Midbrain (tissue), 1 donor: ENCODE measurements at regions not wholly inside any gene's neighbourhood (a gene's known extent, or its start where the extent isn't known, plus 50 kb on each side); places are given as distances from the start of the nearest gene placed in this dataset.

Experiments used
- DNase-seq: peaks from one replicate; lab custom pipeline; 2025; lab: John Stamatoyannopoulos, UW

DNA sequence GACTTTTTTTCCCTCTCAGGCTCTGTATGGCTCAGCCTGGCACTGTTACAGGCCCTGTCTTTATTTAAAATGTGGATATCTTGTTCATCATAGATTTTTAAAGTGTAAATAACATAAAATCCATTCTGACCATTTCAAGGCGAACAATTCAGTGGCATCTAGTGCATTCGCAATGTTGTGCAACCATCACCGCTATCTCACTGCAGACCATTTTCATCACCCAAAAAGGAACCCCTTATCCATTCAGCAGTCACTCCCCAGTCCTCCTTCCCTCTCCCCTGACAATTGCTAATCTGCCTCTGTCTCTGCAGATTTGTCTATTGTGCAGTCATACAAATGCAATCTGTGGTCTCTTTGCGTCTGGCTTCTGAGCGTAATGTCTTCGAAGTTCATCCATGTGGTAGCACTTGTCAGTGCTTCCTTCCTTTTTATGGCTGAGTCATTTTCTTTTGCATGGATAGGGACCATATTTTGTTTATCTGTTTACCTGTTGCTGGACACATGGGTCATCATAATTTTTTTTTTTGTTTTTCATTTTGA lies 148.8 kb upstream of the LHX5 start:
- no peak for DNase-seq

DNA sequence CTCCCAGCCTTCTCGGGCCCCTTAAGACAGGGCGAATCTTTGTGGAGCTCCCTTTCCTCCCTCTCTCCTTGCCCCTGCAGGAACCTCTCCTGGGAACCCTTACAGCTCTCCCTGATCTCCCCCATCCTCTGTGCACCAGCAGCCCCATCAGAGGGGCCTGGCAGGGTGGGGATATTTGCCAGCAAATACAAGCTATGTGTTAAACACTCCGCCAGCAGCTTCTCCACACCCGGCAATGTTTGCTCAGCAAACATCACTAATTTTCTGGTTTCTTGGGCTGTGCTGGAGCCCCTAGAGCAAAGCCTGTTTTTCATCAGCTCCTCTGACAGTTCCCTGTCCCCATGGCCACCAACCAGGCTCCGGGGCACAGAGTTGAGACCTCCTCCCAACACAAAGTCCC lies 147.5 kb upstream of the LHX5 start:
- DNase-seq = no peak

DNA sequence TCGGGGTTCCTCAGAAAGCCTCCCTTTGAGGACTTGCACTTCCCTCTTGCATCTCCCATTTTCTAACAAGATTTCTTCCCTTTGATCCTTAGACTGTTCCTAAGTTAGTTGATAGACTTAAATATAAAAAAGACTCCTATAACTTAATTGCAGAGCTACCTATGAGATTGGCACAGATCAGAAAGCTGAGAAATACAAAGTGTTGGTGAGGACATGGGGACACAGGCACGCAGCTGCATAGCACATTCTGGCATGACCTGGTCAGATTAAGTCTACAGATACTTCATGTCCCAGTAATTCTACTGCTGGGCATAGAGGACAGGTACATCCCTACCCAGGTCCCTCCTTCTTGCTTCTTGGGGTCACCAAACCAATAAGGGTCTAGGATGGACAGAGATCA lies 141.7 kb upstream of the LHX5 start:
- no peak for DNase-seq

DNA sequence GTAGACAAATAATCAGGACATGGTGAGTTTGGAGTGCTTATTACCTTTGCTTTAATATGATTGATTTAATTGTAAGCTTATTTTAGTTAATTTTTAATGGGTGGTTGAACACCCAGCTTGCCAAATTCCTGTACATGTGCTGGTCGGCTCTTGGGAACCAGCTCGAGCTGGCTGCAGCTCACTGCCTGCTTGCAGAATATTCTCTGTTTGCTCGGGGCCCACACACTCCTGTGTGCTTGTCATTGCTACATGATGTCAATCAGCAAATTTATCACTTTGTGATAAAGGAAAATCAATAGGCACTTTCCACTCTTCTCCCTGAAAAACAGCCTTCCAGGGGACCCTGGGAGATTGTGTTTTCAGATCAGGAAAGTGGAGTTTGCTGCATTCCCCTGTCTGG lies 141.1 kb upstream of the LHX5 start:
- DNase-seq = no peak

DNA sequence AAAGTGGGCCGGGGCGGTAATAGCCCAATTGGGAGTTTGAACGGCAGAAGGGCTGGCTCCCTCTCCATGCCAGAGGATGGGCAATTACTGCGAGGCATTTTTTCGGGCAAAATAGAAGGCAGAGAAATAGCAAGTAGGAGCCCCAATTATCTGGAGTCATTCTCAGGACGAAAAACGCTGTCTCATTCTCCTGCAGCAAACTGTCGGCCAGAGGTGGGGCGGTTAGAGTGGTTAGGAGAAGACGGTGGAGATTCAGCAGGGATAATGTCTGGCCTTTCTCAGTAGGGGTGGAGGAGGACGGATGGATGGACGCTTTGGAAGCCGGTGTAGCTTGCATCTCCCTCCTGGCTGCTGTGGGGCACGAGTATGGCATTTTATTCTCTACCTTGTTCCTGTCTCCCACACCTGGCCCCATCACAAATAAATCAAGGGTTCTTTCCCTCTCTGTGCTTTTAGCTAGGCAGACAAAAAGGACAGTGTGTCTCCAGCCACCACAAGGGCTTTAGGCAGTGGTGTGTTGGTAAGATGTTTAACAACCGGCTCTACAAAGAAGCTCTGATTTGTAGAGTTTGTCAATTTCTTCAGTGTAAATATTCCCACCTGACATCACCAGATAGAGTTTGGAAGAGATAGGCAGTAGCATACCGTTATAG lies 140.5 kb upstream of the LHX5 start:
- DNase-seq = no peak

DNA sequence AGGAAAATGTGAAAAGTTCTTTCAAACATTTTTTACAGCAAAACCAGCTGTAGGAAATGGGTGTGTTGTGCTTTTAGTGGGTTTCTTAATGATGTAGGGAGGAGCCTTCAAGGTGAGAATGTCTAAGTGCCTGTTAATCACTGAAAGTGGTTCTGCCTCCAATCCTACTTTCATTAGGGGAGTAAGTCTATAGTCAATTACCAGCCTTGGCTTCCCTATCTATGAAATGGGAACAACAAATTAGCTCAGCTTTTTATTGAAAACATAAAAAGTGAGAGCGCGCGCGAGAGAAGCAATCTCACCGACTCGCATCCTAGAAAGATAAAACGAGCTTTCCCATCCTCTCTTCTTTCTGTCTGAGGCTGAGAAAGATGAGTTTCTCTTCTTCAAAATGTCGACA lies 140.0 kb upstream of the LHX5 start:
- no peak for DNase-seq

DNA sequence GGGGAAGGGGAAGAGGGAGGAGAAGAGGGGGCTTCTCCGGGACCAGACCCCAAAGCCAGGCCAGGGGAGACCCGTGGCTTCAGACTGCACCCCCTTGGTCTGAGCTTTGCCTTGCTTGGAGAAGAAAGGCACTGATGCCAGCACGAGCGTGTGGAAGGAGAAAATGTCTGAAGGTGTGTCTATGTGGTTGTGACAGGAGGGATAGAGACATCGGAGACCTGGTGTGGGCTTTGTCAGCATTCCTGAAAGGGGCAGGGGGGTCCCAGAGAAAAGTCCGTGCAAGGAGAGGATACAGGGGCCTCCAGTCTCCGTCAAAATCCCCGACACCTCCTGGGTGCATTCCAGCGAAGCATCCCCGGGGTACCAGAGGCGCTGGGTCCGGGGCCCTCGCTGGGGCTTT lies 139.0 kb upstream of the LHX5 start:
- DNase-seq = no peak

DNA sequence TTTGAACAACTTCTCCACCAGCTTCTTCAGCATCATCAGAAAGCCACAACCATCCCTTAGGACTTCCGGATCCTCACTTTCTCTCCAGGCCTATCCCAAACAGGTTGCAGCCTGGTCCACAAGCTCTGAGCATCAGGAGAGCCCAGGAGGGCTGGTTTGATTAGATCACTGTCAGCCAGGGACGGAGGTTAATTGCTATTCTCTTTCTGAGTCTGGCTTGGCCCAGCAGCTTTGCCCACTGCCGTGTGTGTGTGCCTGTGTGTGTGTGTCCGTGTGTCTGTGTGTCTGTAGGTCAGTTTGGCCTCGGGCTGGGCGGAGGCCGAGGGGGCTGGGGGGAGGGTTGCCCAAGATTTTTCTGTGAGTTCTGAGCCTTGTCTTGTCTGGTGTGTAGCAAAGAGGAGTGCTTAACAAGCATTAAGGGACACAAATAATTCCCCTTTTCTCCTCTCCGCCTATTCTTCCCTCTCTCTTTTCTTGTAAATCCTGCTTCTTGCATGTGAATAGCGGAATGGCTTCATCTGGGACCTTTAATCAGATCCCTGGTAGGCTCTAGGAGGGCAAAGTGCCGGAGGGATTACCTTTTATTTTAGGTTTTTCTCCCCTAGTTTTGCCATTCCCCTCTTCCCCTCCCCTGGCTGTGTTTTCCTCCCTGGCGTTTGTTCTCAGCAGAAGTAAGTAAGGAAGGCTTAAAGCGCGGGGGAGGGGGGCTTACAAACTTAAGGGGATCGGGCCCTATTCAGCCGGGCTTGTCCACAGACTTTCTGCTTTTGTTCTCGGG lies 138.2 kb upstream of the LHX5 start:
- no peak for DNase-seq

DNA sequence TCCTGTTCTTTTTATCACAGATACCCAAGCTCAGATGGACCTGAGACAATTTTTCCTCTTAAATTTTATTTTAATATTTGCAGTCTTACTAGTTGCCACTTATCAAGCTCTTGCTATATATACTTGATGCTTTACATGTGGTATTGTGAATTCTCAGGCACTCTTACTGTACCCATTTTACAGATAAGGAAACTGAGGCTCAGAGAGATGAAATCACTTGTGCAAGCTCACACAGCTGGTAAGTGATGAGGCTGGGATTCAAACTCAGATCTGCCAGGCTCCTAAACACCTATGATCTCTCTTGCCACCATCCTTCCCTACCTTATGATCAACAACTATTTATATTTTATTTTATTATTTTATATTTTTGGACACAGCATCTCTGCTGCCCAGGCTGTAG lies 133.0 kb upstream of the LHX5 start:
- no peak for DNase-seq

DNA sequence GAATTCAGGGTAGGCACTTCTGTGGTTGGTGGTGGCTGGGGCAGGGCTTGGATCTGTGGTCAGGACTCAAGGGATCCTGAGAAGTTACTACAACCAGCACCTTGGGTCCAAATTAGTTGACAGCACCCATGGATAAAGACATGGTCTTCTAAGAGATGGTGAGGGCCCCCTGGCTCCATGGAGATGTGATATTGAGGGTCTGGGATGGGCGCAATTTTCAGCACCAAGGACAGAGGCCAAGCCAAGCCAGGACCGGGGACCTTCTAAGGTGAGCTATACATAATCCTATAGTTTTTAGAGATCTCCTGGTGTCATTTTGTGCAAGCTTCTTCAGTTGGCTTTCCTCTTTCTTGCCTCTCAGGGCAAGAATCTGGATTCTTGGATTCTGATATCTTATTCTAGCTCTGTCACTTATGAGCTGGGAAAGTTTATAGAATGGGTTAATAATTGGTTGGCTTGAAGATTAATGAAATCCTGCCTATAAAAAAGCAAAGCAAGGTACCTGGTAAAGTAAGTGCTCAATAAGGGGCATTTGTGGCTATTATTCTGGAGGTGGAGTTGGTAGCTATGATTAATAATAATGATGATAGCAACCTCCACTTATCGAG lies 130.1 kb upstream of the LHX5 start:
- DNase-seq = no peak

DNA sequence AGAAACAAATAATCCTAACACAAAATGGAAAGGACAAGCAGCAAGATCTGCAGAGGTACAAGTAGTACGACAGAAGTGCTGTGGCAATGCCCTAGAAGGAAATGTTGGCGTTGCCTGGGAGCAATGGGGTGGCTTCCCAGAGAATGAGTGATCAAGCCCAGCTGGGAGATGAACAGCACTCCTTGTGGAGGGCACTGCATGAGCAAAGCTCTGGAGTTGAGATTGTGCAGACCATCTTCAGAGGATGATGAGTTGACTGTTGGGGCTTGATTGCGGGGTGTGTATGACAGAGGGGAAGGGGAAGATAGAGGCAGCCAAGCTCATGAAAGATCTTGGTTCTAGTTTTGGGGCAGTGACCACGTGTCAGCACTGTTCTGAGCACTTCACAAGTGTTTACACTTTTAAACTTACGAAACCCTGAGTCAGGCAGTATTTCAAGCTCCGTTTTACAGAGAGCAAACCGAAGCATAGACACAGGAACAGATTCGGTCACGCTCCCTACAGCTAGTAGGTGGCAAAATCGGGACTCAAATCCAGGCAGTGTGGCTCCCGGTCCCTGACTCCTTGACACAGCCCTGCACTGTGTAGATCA lies 127.2 kb upstream of the LHX5 start:
- no peak for DNase-seq

DNA sequence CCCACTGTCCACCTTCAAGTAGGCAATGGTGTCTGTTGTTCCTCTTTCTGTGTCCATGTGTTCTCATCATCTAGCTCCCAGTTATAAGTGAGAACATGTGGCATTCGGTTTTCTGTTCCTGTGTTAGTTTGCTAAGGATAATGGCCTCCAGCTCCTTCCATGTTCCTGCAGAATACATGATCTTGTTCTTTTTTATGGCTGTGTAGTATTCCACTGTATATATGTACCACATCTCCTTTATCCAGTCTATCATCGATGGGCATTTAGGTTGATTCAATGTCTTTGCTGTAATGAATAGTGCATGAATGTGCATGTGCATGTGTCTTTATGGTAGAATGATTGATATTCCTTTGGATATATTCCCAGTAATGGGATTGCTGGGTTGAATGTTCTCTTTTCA lies 123.3 kb upstream of the LHX5 start:
- no peak for DNase-seq

DNA sequence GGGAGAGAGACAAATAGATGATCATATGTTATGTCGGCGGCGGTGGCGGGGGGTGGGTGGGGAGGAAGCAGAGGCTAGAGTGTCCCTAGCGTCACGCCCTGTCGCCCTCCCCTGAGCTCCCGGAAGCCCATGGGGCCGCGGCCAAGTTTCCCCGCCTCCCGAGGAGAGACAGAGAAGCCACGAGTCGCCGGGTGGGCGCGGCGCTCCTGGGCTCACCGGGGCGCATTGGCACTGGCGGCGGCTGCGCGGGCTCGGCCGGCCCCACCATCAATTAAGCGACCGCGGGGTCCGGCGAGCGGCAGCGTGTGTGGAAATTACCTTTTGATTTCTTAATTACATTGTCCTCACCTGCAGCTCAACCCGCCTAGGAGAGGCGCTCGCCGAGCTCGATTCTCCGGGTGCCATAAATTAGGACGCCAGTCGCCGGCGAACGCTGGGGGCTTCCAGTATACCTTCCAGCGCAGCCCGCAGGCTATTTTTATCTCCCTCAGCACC lies 119.9 kb upstream of the LHX5 start:
- no peak for DNase-seq

DNA sequence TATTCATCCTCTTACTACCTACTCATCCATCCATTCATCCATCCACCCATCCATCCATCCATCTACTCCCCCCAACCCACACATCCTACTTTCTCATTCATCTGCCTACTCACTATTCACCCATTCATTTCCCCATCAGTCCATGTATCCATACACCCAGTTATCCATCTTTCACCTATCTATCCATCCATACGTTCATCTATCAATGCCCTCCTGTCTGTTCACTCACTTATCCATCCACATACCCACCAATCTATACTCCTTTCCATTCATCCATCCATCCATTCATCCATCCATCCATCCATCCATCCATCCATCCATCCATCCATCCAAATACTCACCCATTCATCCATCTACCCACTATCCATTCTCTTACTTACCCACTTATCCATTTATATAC lies 117.8 kb upstream of the LHX5 start:
- DNase-seq = no peak

DNA sequence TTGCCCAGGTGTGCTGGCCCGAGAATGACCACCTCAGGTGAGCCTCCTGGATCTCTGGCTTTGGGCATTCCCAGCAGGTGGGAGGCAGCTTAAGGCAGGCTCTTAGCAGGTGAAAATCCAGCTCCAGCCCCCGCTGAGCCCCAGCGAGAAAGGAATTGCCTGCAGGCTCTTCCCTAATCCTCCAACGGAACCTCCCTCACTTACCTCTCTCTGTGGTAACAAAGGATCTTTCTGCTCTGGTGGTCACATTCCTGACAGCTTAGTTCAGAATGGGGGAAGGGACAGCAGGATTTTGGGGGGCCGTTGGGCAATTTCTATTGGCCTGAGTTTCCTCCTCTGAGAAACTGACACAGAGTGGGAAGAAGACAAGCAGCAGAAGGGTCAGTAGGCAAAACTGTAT lies 116.0 kb upstream of the LHX5 start:
- DNase-seq = no peak

DNA sequence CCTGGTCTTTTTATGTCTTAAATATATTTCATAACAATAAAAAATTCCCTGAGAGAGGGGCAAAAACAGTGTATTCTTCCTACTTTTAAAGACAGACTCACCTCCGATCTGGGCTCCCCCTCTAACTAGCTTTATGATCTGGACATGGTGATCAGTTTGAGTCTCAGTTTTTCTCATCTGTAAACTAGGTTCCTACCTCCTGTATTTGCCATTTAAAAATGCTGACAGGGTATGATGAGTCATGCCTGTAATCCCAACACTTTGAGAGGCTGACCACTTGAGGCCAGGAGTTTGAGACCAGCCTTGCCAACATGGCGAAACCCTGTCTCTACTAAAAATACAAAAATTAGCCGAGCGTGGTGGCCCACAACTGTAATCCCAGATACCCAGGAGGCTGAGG lies 114.8 kb upstream of the LHX5 start:
- no peak for DNase-seq

DNA sequence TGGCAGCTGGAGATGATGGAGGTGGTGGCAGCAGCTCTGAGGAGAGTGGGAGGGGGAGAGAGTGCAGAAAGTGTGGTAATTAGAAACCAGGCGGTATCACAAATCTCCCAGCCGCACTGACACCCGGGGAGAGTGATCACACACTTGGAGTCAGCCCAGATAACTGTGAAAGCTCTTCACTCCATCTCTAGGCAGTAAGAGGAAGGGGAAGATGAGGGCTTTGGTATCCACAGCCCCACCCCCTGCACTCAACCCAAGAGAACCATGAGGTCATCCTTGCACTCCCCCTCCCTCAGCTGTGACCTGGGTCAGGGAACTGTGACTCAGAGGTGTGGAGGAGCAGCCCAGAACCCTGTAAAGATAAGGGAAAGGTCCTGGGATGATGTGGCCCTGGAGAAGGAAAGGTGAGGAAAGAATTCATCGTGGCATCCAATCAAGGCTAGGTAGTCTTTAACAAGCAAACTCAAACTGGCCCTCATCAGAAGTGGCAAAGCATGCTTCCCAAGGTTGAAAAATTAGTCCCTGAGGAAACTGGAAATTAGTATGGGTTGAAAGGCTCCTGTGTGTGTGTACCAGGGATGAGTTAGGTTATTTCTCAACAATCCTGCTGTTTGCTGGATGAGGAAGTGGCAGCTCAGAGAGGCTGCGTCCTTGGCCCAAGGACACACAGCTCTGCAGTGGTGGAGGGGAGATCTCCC lies 111.0 kb upstream of the LHX5 start:
- DNase-seq = no peak

DNA sequence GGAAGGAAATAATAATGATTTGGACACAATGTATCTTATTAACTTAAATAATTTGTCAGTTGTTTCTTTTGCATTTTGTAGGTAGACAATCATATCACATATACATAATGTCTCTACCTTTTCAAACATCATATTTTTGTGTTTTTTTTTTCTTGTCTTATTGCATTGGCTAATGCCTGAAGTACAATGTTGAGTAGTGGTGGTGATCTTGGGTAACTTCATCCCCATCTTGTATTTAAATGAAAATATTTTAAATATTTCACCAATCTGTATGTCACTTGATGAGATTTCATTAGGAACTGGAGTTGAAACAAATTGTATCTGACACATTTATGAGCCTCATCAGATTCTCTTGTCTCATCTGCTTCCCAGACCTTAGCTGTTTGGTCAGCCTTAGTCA lies 109.7 kb upstream of the LHX5 start:
- DNase-seq = no peak

DNA sequence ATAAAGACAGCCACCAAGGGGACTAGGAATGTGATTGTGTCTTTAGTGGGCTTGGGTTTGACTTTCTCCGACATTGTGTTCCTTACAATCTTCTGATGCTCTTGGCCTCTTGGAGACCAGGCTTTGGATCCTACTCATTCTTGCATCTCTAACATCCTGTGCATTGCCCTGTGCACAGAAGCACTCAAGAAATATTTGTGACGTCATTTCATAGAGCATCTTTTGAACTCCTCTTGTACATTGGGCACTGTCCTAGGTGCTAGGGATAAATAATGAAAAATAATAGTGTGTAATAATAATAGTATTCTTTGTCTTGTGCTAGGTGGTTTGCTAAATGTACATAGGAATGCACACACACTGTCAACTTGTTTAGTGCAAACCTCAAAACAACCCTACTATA lies 108.8 kb upstream of the LHX5 start:
- DNase-seq = no peak

DNA sequence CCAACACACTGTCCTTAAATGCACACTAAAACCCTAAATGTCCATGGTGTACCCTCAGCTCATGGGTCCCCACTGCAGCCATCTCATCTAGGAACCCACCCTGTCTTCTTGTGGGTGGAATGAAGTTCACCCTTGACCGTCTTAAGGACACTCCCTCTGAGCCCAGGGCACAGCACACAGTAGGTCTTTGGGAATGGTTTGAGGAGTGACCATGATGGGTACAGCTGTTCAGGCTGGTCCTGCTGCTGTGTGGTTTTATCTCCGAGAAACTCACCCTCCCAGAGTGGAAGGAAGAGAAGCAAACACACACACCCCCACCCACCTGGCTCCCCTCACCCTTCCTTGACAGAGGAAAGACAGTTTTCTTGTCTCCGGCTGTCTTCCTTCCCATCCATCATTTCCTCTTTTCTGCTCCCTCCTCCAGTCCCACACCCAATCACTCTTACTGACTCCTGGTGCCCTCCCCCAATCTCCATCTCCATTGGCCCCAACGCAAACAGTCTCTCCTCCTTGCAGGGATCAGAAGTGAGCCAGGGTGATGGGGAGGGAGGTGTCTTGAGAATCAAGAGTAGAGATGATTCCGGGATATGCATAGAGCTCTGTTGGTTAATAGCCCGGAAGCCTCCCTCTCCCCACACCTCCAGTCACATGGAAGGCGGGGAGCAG lies 105.9 kb upstream of the LHX5 start:
- DNase-seq = no peak

DNA sequence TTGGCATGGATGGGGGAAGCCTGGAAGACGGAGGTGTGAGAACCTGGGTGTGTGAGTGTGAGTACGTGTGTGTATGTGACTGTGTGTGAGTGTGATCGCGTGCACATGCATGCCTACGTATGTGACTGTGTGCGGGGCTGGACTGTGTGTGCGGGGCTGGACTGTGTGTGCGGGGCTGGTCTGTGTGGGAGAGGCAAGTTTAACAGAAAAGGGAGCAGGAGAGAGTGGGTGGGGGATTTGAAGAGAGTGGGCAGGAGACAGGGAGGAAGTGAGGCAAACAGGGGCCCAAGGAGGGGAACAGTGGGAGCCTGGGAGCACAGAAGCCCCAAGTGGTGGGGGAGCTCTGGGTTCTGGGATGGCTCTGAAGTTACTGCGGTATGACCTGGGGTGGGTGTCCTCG lies 103.7 kb upstream of the LHX5 start:
- DNase-seq = no peak

DNA sequence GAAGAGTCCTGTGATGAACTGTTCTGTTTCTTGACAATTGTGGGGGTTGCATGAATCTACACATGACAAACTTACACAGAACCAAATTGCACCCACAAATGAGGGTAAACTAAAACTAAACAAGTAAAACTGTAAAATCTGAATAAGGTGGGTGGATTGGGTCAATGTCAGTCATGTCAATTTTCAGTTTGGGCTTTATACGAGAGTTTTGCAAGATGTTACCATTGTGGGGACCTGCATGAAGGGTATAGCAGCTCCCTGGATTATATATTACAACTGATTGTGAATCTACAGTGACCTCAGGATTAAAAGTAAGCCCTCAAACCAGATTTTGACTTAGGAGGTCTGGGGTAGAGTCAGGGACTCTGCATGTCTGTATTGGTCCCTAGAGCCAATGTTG lies 101.5 kb upstream of the LHX5 start:
- no peak for DNase-seq
